Activated CD8-positive, alpha-beta T cell treated with anti-CD3 and anti-CD28 coated beads for 36 hours (primary cell): ENCODE measurements at regions not wholly inside any gene's neighbourhood (a gene's known extent, or its start where the extent isn't known, plus 50 kb on each side); places are given as distances from the start of the nearest gene placed in this dataset.
"Not testable (repeated sequence)": the region's sequence is repeated elsewhere in the genome, so short reads cannot be mapped to it uniquely, and the experiment has no call there.

ENCODE experiments used
- ATAC-seq: fragments of 200-7000 bp; cut with Tn5 transposase; one replicate; pipeline ENCODE4 v1.10.0; 2021; ENCODE audit warnings: mild to moderate bottlenecking, moderate library complexity
- CTCF ChIA-PET: fragments of 350-600 bp; sonication (Branson Sonifier 250); formaldehyde crosslinking; loops from one replicate; lab custom pipeline; 2021; ENCODE audit warnings: antibody characterized with exemption; lab: Charles Lee
- POLR2A ChIA-PET: fragments of 350-600 bp; sonication (Branson Sonifier 250); formaldehyde crosslinking; loops from one replicate; lab custom pipeline; 2021; ENCODE audit warnings: antibody characterized with exemption; lab: Charles Lee
- DNase-seq: peaks from one replicate; pipeline ENCODE4 v3.0.0-alpha.2; 2020
- H3K27ac Mint-ChIP-seq: one replicate; pipeline ENCODE4 v1.8.0; 2021; ENCODE audit warnings: mild to moderate bottlenecking, mixed read lengths
- H3K27me3 Mint-ChIP-seq: one replicate; pipeline ENCODE4 v1.8.0; 2021; ENCODE audit warnings: mixed read lengths
- H3K36me3 Mint-ChIP-seq: one replicate; pipeline ENCODE4 v1.8.0; 2021; ENCODE audit warnings: low read depth, mixed read lengths
- H3K4me1 Mint-ChIP-seq: one replicate; pipeline ENCODE4 v1.8.0; 2021; ENCODE audit warnings: low read depth, mixed read lengths
- H3K4me3 Mint-ChIP-seq: one replicate; pipeline ENCODE4 v1.8.0; 2021; ENCODE audit warnings: mild to moderate bottlenecking, moderate library complexity, mixed read lengths
- H3K9me3 Mint-ChIP-seq: one replicate; pipeline ENCODE4 v1.8.0; 2021; ENCODE audit warnings: mixed read lengths
- CTCF ChIP-seq: fragments of 200-600 bp; IDR thresholded peaks from one replicate; pipeline ENCODE4 v1.8.0; 2022; ENCODE audit warnings: antibody characterized with exemption, mild to moderate bottlenecking
- intact Hi-C: fragments of 100-400 bp; cut with micrococcal nuclease; formaldehyde crosslinking; loops from one replicate; pipeline ENCODE4 v1.10.0; 2022

DNA sequence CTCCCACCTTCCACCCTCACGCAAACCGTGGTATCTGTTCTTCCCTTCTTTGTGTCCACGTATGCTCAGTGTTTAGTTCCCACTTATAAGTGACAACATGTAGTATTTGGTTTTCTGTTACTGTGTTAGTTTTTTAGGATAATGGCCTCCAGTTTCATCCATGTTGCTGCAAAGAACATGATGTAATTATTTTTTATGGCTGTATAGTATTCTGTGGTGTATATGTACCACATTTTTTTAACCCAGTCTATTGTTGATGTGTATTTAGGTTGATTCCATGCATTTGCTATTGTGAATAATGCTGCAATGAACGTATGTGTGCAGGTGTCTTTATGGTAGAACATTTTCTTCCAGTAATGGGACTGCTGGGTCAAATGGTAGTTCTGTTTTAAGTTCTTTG, 228.1 kb downstream of the FBXO8 start:
- Mint-ChIP-seq H3K36me3 (no peaks in the 10 kb centered on the region), H3K27me3 (no peaks in the 10 kb centered on the region), H3K27ac (no peak overlapping the region), H3K4me3 (no peak overlapping the region), H3K4me1 (no peaks in the 10 kb centered on the region), H3K9me3 (peaks cover 6% of the 10 kb centered on the region)
- DNase-seq = no peak
- no peak for ATAC-seq
- ChIA-PET POLR2A (no interaction called here), CTCF (no interaction called here)
- TF ChIP-seq CTCF = no peak
- intact Hi-C loops = no loop called here

- H3K9me3 Mint-ChIP-seq = peaks cover 6% of the 10 kb centered on the region
- DNase-seq = no peak
- ChIA-PET CTCF (no interaction called here), POLR2A (no interaction called here)
- no peaks in the 10 kb centered on the region for H3K36me3 Mint-ChIP-seq
- no peaks in the 10 kb centered on the region for H3K27me3 Mint-ChIP-seq
- H3K4me3 Mint-ChIP-seq = no peak overlapping the region
- ATAC-seq = no peak
- intact Hi-C loops = no loop called here
- H3K27ac Mint-ChIP-seq = no peak overlapping the region
- no peaks in the 10 kb centered on the region for H3K4me1 Mint-ChIP-seq
- TF ChIP-seq CTCF = no peak
Observed at GRCh38 chr4:174053895-174054294, 229.6 kb downstream of the FBXO8 start.

- Mint-ChIP-seq H3K4me3 (no peak overlapping the region), H3K9me3 (no peaks in the 10 kb centered on the region), H3K27me3 (no peaks in the 10 kb centered on the region), H3K36me3 (no peaks in the 10 kb centered on the region), H3K27ac (no peak overlapping the region), H3K4me1 (no peaks in the 10 kb centered on the region)
- CTCF ChIA-PET = no interaction called here
- POLR2A ChIA-PET = no interaction called here
- no peak for TF ChIP-seq CTCF
- ATAC-seq (no peak), DNase-seq (no peak)
- intact Hi-C loops = no loop called here
Observed at GRCh38 chr4:174047363-174047762, 236.1 kb downstream of the FBXO8 start.

GRCh38 chr4:174045829-174046228, 237.6 kb downstream of the FBXO8 start:
- H3K4me1 Mint-ChIP-seq, H3K27ac Mint-ChIP-seq, DNase-seq, H3K27me3 Mint-ChIP-seq, ATAC-seq, H3K9me3 Mint-ChIP-seq, CTCF ChIA-PET, H3K36me3 Mint-ChIP-seq, intact Hi-C loops, POLR2A ChIA-PET, H3K4me3 Mint-ChIP-seq: not testable (repeated sequence)

DNA sequence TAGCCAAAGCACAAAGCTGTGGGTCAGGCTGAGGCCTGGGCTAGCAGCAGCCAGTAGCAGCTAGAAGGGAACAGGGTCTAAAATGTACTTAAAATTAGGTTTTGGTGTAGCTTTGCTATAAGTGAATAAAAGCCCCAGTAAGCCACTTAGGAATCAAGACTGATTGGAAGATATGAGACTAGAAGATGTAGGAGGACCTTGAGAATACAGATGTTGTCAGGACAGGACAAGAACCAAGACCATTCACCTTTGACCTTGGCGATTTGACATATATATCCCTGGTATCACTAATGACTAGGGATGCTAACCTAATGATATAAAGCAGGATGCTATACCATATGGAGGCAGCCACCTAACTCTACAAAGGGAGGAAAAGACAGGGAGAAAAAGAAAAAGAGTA, 238.1 kb downstream of the FBXO8 start:
- no peaks in the 10 kb centered on the region for H3K36me3 Mint-ChIP-seq
- H3K9me3 Mint-ChIP-seq = no peaks in the 10 kb centered on the region
- ChIA-PET POLR2A (no interaction called here), CTCF (no interaction called here)
- TF ChIP-seq CTCF = no peak
- intact Hi-C loops = no loop called here
- H3K4me3 Mint-ChIP-seq = no peak overlapping the region
- DNase-seq = no peak
- no peak overlapping the region for H3K27ac Mint-ChIP-seq
- no peaks in the 10 kb centered on the region for H3K4me1 Mint-ChIP-seq
- ATAC-seq = no peak
- no peaks in the 10 kb centered on the region for H3K27me3 Mint-ChIP-seq

- Mint-ChIP-seq H3K4me3 (no peak overlapping the region), H3K9me3 (no peaks in the 10 kb centered on the region), H3K27me3 (no peaks in the 10 kb centered on the region), H3K27ac (no peak overlapping the region), H3K36me3 (no peaks in the 10 kb centered on the region), H3K4me1 (no peaks in the 10 kb centered on the region)
- CTCF ChIA-PET = no interaction called here
- intact Hi-C loops = no loop called here
- POLR2A ChIA-PET = no interaction called here
- DNase-seq (no peak), ATAC-seq (no peak)
- no peak for TF ChIP-seq CTCF
Observed at GRCh38 chr4:174041555-174042105, 241.8 kb downstream of the FBXO8 start.
